K562 (cell line): ENCODE measurements at regions not wholly inside any gene's neighbourhood (a gene's known extent, or its start where the extent isn't known, plus 50 kb on each side); places are given as distances from the start of the nearest gene placed in this dataset.

Source experiments
- ATAC-seq: fragments of 200-7000 bp; cut with Tn5 transposase; 3 replicates; pipeline ENCODE4 v1.9.1; 2020; ENCODE audit warnings: moderate library complexity
- BruUV-seq: library from RNA; stranded (reverse); fragments of 400-500 nt; replicated peaks from 2 replicates; lab custom pipeline; 2021; lab: Mats Ljungman, UMichigan
- CTCF ChIA-PET: fragments of 300-600 bp; formaldehyde crosslinking; extraction: SDS; loops from one replicate; lab custom pipeline; 2021; ENCODE audit warnings: low intra/inter-chr PET ratio; lab: Yijun Ruan, JAX
- POLR2A ChIA-PET: fragments of 300-600, 350-650 bp; sonication (Branson Sonifier 250); formaldehyde crosslinking; extraction: SDS; loops from one replicate; lab custom pipeline; 2021; ENCODE audit warnings: antibody characterized with exemption, inconsistent platforms; lab: Yijun Ruan, JAX
- DNase-seq, 4 experiments: peaks; one replicate each; pipeline versions ENCODE4 v3.0.0 to v3.0.0-alpha.2; 2011 to 2018; ENCODE audit warnings: low spot score in 3 of 4, mixed read lengths in 3 of 4; ENCODE audit errors: extremely low read depth in 1 of 4
- FAIRE-seq: peaks from 2 replicates; lab custom pipeline; 2011; peaks lifted over from hg19 to GRCh38; lab: Jason Lieb, UNC
- H2AFZ ChIP-seq: 2 replicates; pipeline ENCODE4 v1.6.0; 2011; ENCODE audit warnings: low read depth, low read length, control low read depth, inconsistent platforms
- H3K27ac ChIP-seq: fragments of 200-600 bp; 3 replicates; pipeline ENCODE4 v1.8.0; 2011; ENCODE audit warnings: low read depth, mild to moderate bottlenecking, control low read depth, inconsistent platforms, low read length, moderate library complexity, mixed read lengths; ENCODE audit errors: extremely low read depth
- H3K27me3 ChIP-seq, 2 experiments: fragments of 300-600 bp in 1 of 2; 2 replicates in 1 of 2; 3 replicates in 1 of 2; pipeline versions ENCODE4 v1.6.0 to v1.8.0; 2011; ENCODE audit warnings: inconsistent platforms in 2 of 2, low read length in 2 of 2, mild to moderate bottlenecking in 1 of 2, mixed read lengths in 1 of 2, moderate library complexity in 1 of 2; ENCODE audit not compliant: control insufficient read depth in 2 of 2, insufficient read depth in 2 of 2
- H3K36me3 ChIP-seq: fragments of 300-600 bp; 3 replicates; pipeline ENCODE4 v1.8.0; 2011; ENCODE audit warnings: mild to moderate bottlenecking, low read length, inconsistent platforms; ENCODE audit not compliant: control insufficient read depth, insufficient read depth
- H3K4me1 ChIP-seq, 2 experiments: fragments of 200-600 bp in 1 of 2; replicated peaks in 1 of 2; 2 replicates in 1 of 2; 3 replicates in 1 of 2; pipeline versions ENCODE4 v1.5.1 to v1.8.0; 2011; ENCODE audit warnings: inconsistent platforms in 2 of 2, low read length in 2 of 2, mild to moderate bottlenecking in 1 of 2, mixed read lengths in 1 of 2, moderate library complexity in 1 of 2; ENCODE audit not compliant: control insufficient read depth in 2 of 2, insufficient read depth in 2 of 2
- H3K4me2 ChIP-seq: 2 replicates; pipeline ENCODE4 v1.6.1; 2011; ENCODE audit warnings: low read length, control low read depth, inconsistent platforms, mixed read lengths; ENCODE audit not compliant: insufficient read depth
- H3K4me3 ChIP-seq: fragments of 200-600 bp; sonication (generic), shearing (Covaris generic); 2 replicates; pipeline ENCODE4 v1.5.1; 2016; ENCODE audit warnings: control low read depth, inconsistent platforms
- H3K79me2 ChIP-seq: fragments of 200-600 bp; 3 replicates; pipeline ENCODE4 v1.8.0; 2011; ENCODE audit warnings: low read length, inconsistent platforms; ENCODE audit not compliant: control insufficient read depth, insufficient read depth
- H3K9ac ChIP-seq, 2 experiments: 2 replicates each; pipeline versions ENCODE4 v1.6.0 to v1.6.1; 2011; ENCODE audit warnings: low read depth in 2 of 2, low read length in 2 of 2, control low read depth in 1 of 2, inconsistent platforms in 1 of 2, mild to moderate bottlenecking in 1 of 2, mixed read lengths in 1 of 2; ENCODE audit not compliant: insufficient read depth in 1 of 2
- H3K9me1 ChIP-seq: one replicate; pipeline ENCODE4 v1.6.0; 2011; ENCODE audit warnings: inconsistent platforms, mild to moderate bottlenecking, low read length, moderate library complexity; ENCODE audit not compliant: control insufficient read depth, insufficient read depth
- H3K9me3 ChIP-seq: replicated peaks from 2 replicates; pipeline ENCODE4 v1.5.1; 2011; ENCODE audit warnings: low read depth, low read length, inconsistent platforms; ENCODE audit not compliant: control insufficient read depth, insufficient read depth
- H4K20me1 ChIP-seq: replicated peaks from 2 replicates; pipeline ENCODE4 v1.6.1; 2011; ENCODE audit warnings: low read length, inconsistent platforms, mixed read lengths; ENCODE audit not compliant: control insufficient read depth, insufficient read depth
- ZNF212 ChIP-seq: fragments of 450-650 bp; formaldehyde crosslinking; IDR thresholded peaks from 2 replicates; pipeline ENCODE4 v1.4.0; 2020; ENCODE audit warnings: mild to moderate bottlenecking
- ZNF507 ChIP-seq: conservative IDR thresholded peaks from 2 replicates; pipeline ENCODE4 v1.6.1; 2017; ENCODE audit warnings: missing genetic modification characterization, missing compliant biosample characterization
- WGBS: fragments of 100-300 bp; shearing (Covaris generic); methylation state at CpG from one replicate; pipeline ENCODE4 v1.1.6; 2016; ENCODE audit warnings: low coverage, mixed read lengths; ENCODE audit not compliant: insufficient coverage; ENCODE audit errors: missing lambda C conversion rate; 5-methylcytosine and 5-hydroxymethylcytosine counted together
- in situ Hi-C: fragments of 300-500 bp; cut with MboI; formaldehyde crosslinking; loops from 4 replicates; pipeline ENCODE4 v1.15.0; 2018; ENCODE audit warnings: inconsistent platforms, mixed read lengths
- intact Hi-C: fragments of 100-400 bp; cut with micrococcal nuclease; formaldehyde crosslinking; loops from 2 replicates; pipeline ENCODE4 v1.14.2; 2022

DNA sequence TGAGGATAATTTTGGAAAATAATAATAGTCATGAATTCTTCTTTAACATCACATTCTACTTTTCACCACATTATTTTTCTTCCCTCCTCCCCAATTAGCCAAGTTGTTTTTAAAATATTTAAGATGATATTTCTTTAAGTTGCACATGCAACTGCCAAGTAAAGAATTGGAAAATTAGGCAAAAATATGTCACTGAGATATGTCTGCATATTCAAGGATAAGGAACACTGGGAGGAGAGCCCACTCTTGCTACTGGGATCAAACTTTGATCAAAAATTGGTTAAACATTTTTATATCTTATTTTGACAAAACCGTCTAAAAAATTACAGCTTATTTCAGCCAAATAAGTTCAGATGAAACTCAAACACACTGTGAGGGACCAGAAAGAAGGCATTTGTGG, 231.2 kb upstream of the TMTC1 start (continued):
- no peak for TF ChIP-seq ZNF212 (CRISPR knock-in tag)

DNA sequence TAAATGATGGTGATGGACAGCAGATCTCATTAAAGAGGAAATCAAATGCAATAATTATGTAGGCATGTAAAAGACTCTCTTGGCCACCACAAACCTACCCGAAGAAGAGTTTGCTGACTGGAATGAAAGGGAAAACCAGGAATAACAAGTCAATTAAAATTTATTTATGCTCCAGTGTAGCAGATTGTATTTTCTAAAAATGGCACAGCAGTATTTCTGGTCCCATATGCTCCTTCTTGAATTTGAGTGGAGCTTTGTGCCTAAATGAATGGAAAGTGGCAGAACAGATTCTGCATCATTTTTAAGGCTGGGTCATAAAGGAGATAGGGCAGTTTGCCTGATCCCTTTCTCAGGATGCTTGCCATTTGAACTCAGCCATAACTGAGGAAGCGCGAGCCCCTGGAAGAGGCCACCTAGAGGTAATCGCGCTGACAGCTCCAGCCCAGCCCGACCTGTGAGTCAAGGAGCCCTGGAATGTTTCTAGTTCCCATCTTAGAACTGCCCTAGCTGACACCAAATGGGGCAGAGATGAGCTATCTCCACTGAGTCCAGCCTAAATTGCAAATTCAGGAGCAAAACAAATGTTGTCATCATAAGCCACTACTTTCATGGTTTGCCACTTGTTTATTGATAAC, 229.2 kb upstream of the TMTC1 start:
- Histone ChIP-seq H3K27me3 (no peaks in the 10 kb centered on the region), H3K79me2 (no peaks in the 10 kb centered on the region), H3K4me2 (no peak overlapping the region), H3K9me1 (no peaks in the 10 kb centered on the region), H3K9me3 (no peaks in the 10 kb centered on the region), H3K9ac (no peak overlapping the region), H4K20me1 (no peaks in the 10 kb centered on the region), H3K36me3 (no peaks in the 10 kb centered on the region), H3K27ac (no peak overlapping the region), H3K4me1 (no peaks in the 10 kb centered on the region), H2AFZ (no peak overlapping the region), H3K4me3 (no peak overlapping the region)
- CTCF ChIA-PET = no interaction called here
- DNase-seq = no peak
- no TSS peak for BruUV-seq
- FAIRE-seq = no peak
- intact Hi-C loops (no loop called here), in situ Hi-C loops (no loop called here)
- POLR2A ChIA-PET = no interaction called here
- TF ChIP-seq ZNF507 (tag) = no peak
- no peak for ATAC-seq
- 0% methylated on average over 6 of the region's 6 CpGs for WGBS
